ENCODE measurements at regions not wholly inside any gene's neighbourhood (a gene's known extent, or its start where the extent isn't known, plus 50 kb on each side); places are given as distances from the start of the nearest gene placed in this dataset.
A peak's percentile ranks its signal among the peaks of the same experiment; 100 is the strongest.
"Not testable (repeated sequence)": the region's sequence is repeated elsewhere in the genome, so short reads cannot be mapped to it uniquely, and the experiment has no call there.

DNA sequence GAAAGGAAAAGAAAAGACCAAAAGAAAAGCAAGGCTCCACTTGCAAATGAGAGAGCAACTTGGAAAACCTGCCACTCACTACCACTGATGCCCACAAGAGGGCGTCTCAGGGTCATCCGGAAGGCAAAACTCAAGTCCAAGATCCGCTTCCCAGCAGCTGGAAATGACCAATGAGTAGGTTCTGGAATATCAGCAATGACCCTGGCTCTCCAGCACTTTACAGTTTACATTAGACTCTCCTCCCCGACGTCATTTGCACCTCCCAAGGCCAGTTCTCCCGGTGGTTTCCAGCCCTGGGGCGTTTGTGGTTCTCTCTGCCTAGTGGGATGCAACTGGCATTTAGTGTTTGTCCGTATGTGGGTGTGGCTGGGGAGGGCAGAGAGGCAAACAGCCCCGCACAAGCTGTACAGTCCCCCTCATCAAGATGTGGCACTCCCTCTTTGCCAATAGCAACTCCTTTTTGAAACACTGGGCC lies 193.8 kb upstream of the ZNF618 start (continued):
- TF ChIP-seq BRCA1 (IDR thresholded peaks at IDR 0.05; ENCODE audit: low read depth, low read length) (no peak), SRF (IDR thresholded peaks at IDR 0.05; ENCODE audit: low read depth, low read length) (no peak), FOSL1 (IDR thresholded peaks at IDR 0.05; ENCODE audit: insufficient read depth, low read depth, low read length) (no peak), CTCF (IDR thresholded peaks at IDR 0.05; ENCODE audit: control extremely low read depth in 1 of 3, insufficient read depth in 1 of 3, low read depth in 1 of 3, low read length in 3 of 3) (peak; percentile 73 to 97 (median 88))
- TF ChIP-seq, protein P1, sequence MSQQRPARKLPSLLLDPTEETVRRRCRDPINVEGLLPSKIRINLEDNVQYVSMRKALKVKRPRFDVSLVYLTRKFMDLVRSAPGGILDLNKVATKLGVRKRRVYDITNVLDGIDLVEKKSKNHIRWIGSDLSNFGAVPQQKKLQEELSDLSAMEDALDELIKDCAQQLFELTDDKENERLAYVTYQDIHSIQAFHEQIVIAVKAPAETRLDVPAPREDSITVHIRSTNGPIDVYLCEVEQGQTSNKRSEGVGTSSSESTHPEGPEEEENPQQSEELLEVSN (IDR thresholded peaks at IDR 0.05) = no peak

DNA sequence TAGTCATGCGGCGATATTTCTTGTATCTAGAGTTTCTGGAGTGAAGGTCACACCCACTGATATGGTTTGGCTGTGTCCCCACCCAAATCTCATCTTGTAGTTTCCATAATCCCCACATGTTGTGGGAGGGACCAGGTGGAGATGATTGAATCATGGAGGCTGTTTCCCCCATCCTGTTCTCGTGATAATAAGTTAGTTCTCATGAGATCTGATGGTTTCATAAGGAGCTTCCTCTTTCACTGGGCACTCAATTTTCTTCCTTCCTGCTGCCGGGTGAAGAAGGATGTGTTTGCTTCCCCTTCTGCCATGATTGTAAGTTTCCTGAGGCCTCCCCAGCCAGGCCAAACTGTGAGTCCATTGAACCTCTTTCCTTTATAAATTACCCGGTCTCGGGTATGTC lies 190.5 kb upstream of the ZNF618 start:
- H2BK15ac ChIP-seq (ENCODE audit: low read length); H3K27ac ChIP-seq (ENCODE audit: low read depth, low read length); H3K18ac ChIP-seq (ENCODE audit: extremely low read depth, low read length); H3K4me2 ChIP-seq (ENCODE audit: insufficient read depth in 1 of 2, low read depth in 2 of 2, low read length in 2 of 2); H2BK20ac ChIP-seq (ENCODE audit: low read length); H2AK5ac ChIP-seq (ENCODE audit: low read depth, low read length); H2AFZ ChIP-seq (ENCODE audit: low read length); H2BK120ac ChIP-seq (replicated peaks; ENCODE audit: low read depth, low read length); H4K91ac ChIP-seq (replicated peaks; ENCODE audit: insufficient read length, low read length); H3K9ac ChIP-seq (replicated peaks in 1 of 4; ENCODE audit: extremely low read depth in 1 of 4, low read depth in 3 of 4, low read length in 3 of 4); H3K14ac ChIP-seq (ENCODE audit: insufficient read length); H3K4me3 ChIP-seq (ENCODE audit: extremely low read depth in 1 of 4, insufficient read depth in 2 of 4, low read depth in 3 of 4, low read length in 4 of 4); FAIRE-seq; H3K4ac ChIP-seq (replicated peaks; ENCODE audit: insufficient read length, low read depth, low read length); H3K56ac ChIP-seq (replicated peaks; ENCODE audit: insufficient read length, low read depth, low read length); H3K23ac ChIP-seq (ENCODE audit: insufficient read length); DNase-seq (ENCODE audit: low read depth in 1 of 2, low spot score in 2 of 2); H4K5ac ChIP-seq (ENCODE audit: insufficient read length, low read depth, low read length); H2BK5ac ChIP-seq (ENCODE audit: low read depth, low read length); H3K4me1 ChIP-seq (replicated peaks in 1 of 4; ENCODE audit: control insufficient read depth in 3 of 4, insufficient read depth in 4 of 4, low read length in 3 of 4); H3K79me2 ChIP-seq (ENCODE audit: control insufficient read depth in 1 of 2, insufficient read depth in 2 of 2, low read length in 2 of 2); H4K8ac ChIP-seq (ENCODE audit: extremely low read depth, insufficient read depth, low read length); POLR2A ChIA-PET (ENCODE audit: partially characterized antibody); H3K9me3 ChIP-seq (ENCODE audit: insufficient read depth in 2 of 2, low read depth in 1 of 2, low read length in 1 of 2); H3K36me3 ChIP-seq (ENCODE audit: control insufficient read depth in 2 of 4, insufficient read depth in 4 of 4, low read length in 3 of 4); H4K20me1 ChIP-seq (replicated peaks in 1 of 2; ENCODE audit: control insufficient read depth in 1 of 2, insufficient read depth in 2 of 2, low read length in 2 of 2); H2BK12ac ChIP-seq (ENCODE audit: low read depth, low read length); H3K79me1 ChIP-seq (ENCODE audit: low read depth, low read length): not testable (repeated sequence)
- 94% methylated on average over 6 of the region's 6 CpGs; no CpG with 5 or more reads in 1 of the 2 experiments for WGBS, 2 experiments (ENCODE audit: extremely low coverage in 1 of 2, insufficient coverage in 1 of 2, insufficient read length in 1 of 2, insufficient replicate concordance in 2 of 2, low coverage in 1 of 2, low lambda C conversion rate in 2 of 2, missing lambda C conversion rate in 1 of 2)
- peaks cover 16 to 39% (median 26%) of the 10 kb centered on the region in 4 experiments for H3K27me3 ChIP-seq (replicated peaks in 1 of 4; ENCODE audit: control insufficient read depth in 3 of 4, extremely low read depth in 1 of 4, insufficient read depth in 3 of 4, low read length in 3 of 4)
- CTCF ChIA-PET (ENCODE audit: partially characterized antibody) = interaction anchor here (0.7 to 1.4 kb wide), 2 partner anchors 9 to 94 kb away, joined by 3 read pairs; no protein-coding TSS in a partner anchor
- peaks cover 14% of the 10 kb centered on the region; the same call in 1 of the 2 replicates for H3K23me2 ChIP-seq (ENCODE audit: low read depth, low read length)
